ENCODE measurements at regions not wholly inside any gene's neighbourhood (a gene's known extent, or its start where the extent isn't known, plus 50 kb on each side); places are given as distances from the start of the nearest gene placed in this dataset.

GRCh38 chr1:70819231-70819630, 228.4 kb downstream of the PTGER3 start:
- Histone ChIP-seq H3K36me3 (replicated peaks in 1 of 2; ENCODE audit: control insufficient read depth in 1 of 2, insufficient read depth in 2 of 2, low read length in 2 of 2) (no peaks in the 10 kb centered on the region), H3K79me2 (ENCODE audit: insufficient read depth, low read length) (no peaks in the 10 kb centered on the region), H3K4me2 (ENCODE audit: low read depth, low read length) (no peak overlapping the region), H3K27ac (ENCODE audit: extremely low read length, insufficient read depth, low read length) (no peak overlapping the region), H4K20me1 (ENCODE audit: insufficient read depth, low read length) (no peaks in the 10 kb centered on the region), H2AFZ (ENCODE audit: low read length) (no peak overlapping the region), H3K27me3 (ENCODE audit: control insufficient read depth in 1 of 2, insufficient read depth in 2 of 2, low read length in 2 of 2) (no peaks in the 10 kb centered on the region), H3K4me1 (ENCODE audit: insufficient read depth, low read length) (no peaks in the 10 kb centered on the region), H3K4me3 (replicated peaks in 1 of 3; ENCODE audit: insufficient read depth in 1 of 3, low read depth in 2 of 3, low read length in 3 of 3) (no peak overlapping the region), H3K9ac (ENCODE audit: insufficient read depth, low read depth, low read length) (no peak overlapping the region), H3K9me3 (ENCODE audit: low read length) (no peaks in the 10 kb centered on the region)
- CTCF ChIA-PET (ENCODE audit: low intra/inter-chr PET ratio, low total read pairs), result no interaction called here
- no TSS peak for BruUV-seq (replicated peaks)
- intact Hi-C loops (cut with micrococcal nuclease; ENCODE audit: unreplicated experiment) (no loop called here), in situ Hi-C loops (cut with HindIII; ENCODE audit: extremely low pct_ligation_motif_present, low pct_unique_long_range_greater_than_20kb) (no loop called here)
- POLR2A ChIA-PET, result no interaction called here
- DNase-seq (ENCODE audit: low spot score) (no peak), FAIRE-seq (no peak), ATAC-seq (no peak)
- 0% methylated on average over 2 of the region's 2 CpGs for WGBS (ENCODE audit: low lambda C conversion rate)
- TF ChIP-seq TBP (CRISPR knock-in tag; IDR thresholded peaks at IDR 0.05) (no peak), ZNF362 (CRISPR knock-in tag; IDR thresholded peaks at IDR 0.05; ENCODE audit: borderline replicate concordance) (no peak), IRX3 (CRISPR knock-in tag; IDR thresholded peaks at IDR 0.05; ENCODE audit: borderline replicate concordance, low read depth) (no peak), ZNF597 (CRISPR knock-in tag; IDR thresholded peaks at IDR 0.05) (no peak), SRF (IDR thresholded peaks at IDR 0.05; ENCODE audit: low read depth, low read length) (no peak), FOXO4 (CRISPR knock-in tag; conservative IDR thresholded peaks at IDR 0.05) (no peak), ZNF644 (CRISPR knock-in tag; IDR thresholded peaks at IDR 0.05; ENCODE audit: low read depth) (no peak), ZNF234 (CRISPR knock-in tag; conservative IDR thresholded peaks at IDR 0.05) (no peak), STAG1 (CRISPR knock-in tag; IDR thresholded peaks at IDR 0.05) (no peak), SALL2 (CRISPR knock-in tag; IDR thresholded peaks at IDR 0.05) (no peak), MBNL3 (CRISPR knock-in tag; conservative IDR thresholded peaks at IDR 0.05) (no peak), ZMYM4 (CRISPR knock-in tag; IDR thresholded peaks at IDR 0.05) (no peak), ZFP36L2 (CRISPR knock-in tag; IDR thresholded peaks at IDR 0.05) (no peak), GTF3A (CRISPR knock-in tag; conservative IDR thresholded peaks at IDR 0.05) (no peak)
- TF ChIP-seq, protein P1, sequence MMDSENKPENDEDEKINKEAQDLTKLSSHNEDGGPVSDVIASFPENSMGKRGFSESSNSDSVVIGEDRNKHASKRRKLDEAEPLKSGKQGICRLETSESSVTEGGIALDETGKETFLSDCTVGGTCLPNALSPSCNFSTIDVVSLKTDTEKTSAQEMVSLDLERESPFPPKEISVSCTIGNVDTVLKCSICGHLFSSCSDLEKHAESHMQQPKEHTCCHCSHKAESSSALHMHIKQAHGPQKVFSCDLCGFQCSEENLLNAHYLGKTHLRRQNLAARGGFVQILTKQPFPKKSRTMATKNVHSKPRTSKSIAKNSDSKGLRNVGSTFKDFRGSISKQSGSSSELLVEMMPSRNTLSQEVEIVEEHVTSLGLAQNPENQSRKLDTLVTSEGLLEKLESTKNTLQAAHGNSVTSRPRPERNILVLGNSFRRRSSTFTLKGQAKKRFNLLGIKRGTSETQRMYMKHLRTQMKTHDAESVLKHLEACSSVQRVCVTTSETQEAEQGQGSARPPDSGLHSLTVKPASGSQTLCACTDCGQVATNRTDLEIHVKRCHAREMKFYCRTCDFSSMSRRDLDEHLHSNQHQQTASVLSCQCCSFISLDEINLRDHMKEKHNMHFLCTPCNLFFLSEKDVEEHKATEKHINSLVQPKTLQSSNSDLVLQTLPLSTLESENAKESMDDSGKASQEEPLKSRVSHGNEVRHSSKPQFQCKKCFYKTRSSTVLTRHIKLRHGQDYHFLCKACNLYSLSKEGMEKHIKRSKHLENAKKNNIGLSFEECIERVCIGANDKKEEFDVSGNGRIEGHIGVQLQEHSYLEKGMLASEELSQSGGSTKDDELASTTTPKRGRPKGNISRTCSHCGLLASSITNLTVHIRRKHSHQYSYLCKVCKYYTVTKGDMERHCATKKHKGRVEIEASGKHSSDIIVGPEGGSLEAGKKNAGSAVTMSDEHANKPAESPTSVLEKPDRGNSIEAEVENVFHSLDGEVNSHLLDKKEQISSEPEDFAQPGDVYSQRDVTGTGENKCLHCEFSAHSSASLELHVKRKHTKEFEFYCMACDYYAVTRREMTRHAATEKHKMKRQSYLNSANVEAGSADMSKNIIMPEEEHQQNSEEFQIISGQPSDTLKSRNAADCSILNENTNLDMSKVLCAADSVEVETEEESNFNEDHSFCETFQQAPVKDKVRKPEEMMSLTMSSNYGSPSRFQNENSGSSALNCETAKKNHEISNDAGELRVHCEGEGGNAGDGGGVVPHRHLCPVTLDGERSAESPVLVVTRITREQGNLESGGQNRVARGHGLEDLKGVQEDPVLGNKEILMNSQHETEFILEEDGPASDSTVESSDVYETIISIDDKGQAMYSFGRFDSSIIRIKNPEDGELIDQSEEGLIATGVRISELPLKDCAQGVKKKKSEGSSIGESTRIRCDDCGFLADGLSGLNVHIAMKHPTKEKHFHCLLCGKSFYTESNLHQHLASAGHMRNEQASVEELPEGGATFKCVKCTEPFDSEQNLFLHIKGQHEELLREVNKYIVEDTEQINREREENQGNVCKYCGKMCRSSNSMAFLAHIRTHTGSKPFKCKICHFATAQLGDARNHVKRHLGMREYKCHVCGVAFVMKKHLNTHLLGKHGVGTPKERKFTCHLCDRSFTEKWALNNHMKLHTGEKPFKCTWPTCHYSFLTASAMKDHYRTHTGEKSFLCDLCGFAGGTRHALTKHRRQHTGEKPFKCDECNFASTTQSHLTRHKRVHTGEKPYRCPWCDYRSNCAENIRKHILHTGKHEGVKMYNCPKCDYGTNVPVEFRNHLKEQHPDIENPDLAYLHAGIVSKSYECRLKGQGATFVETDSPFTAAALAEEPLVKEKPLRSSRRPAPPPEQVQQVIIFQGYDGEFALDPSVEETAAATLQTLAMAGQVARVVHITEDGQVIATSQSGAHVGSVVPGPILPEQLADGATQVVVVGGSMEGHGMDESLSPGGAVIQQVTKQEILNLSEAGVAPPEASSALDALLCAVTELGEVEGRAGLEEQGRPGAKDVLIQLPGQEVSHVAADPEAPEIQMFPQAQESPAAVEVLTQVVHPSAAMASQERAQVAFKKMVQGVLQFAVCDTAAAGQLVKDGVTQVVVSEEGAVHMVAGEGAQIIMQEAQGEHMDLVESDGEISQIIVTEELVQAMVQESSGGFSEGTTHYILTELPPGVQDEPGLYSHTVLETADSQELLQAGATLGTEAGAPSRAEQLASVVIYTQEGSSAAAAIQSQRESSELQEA (CRISPR knock-in tag; IDR thresholded peaks at IDR 0.05; ENCODE audit: not compliant biosample characterization), result no peak
